ENCODE measurements at regions not wholly inside any gene's neighbourhood (a gene's known extent, or its start where the extent isn't known, plus 50 kb on each side); places are given as distances from the start of the nearest gene placed in this dataset.

GRCh38 chr18:11204020-11204419 is 54.7 kb upstream of the PIEZO2 start:
- no peak overlapping the region for H3K9ac ChIP-seq (ENCODE audit: low read length)
- H3K9me2 ChIP-seq (replicated peaks; ENCODE audit: insufficient read depth, low read length) = no peaks in the 10 kb centered on the region
- no peaks in the 10 kb centered on the region for H3K36me3 ChIP-seq (ENCODE audit: low read length)
- H3K27ac ChIP-seq (ENCODE audit: low read depth, low read length) = no peak overlapping the region
- no peaks in the 10 kb centered on the region for H3F3A ChIP-seq (ENCODE audit: insufficient read depth)
- no peaks in the 10 kb centered on the region for H3K27me3 ChIP-seq (ENCODE audit: low read length)
- TF ChIP-seq CTCF (IDR thresholded peaks at IDR 0.05; ENCODE audit: insufficient read depth, low read length, poor library complexity, severe bottlenecking) = no peak
- no peak for TF ChIP-seq EZH2phosphoT487 (conservative IDR thresholded peaks at IDR 0.05; ENCODE audit: low read length)
- no peaks in the 10 kb centered on the region for H4K20me1 ChIP-seq (ENCODE audit: low read depth, low read length)
- no peak overlapping the region for H3K4me2 ChIP-seq (ENCODE audit: low read depth, low read length, poor library complexity, severe bottlenecking)
- H3K4me3 ChIP-seq (ENCODE audit: insufficient read depth, low read length, poor library complexity, severe bottlenecking) = no peak overlapping the region
- H2AFZ ChIP-seq (ENCODE audit: low read depth, low read length, severe bottlenecking) = no peak overlapping the region
- no peaks in the 10 kb centered on the region for H3K79me2 ChIP-seq (ENCODE audit: insufficient read depth, low read length)
- no peaks in the 10 kb centered on the region for H3K9me3 ChIP-seq (ENCODE audit: insufficient read depth, low read length)

GRCh38 chr18:11199477-11199876 is 50.1 kb upstream of the PIEZO2 start:
- no peak overlapping the region for H2AFZ ChIP-seq (ENCODE audit: low read depth, low read length, severe bottlenecking)
- no peaks in the 10 kb centered on the region for H3K79me2 ChIP-seq (ENCODE audit: insufficient read depth, low read length)
- H3K9me3 ChIP-seq (ENCODE audit: insufficient read depth, low read length) = no peaks in the 10 kb centered on the region
- H4K20me1 ChIP-seq (ENCODE audit: low read depth, low read length) = no peaks in the 10 kb centered on the region
- no peaks in the 10 kb centered on the region for H3F3A ChIP-seq (ENCODE audit: insufficient read depth)
- H3K27ac ChIP-seq (ENCODE audit: low read depth, low read length) = no peak overlapping the region
- H3K4me2 ChIP-seq (ENCODE audit: low read depth, low read length, poor library complexity, severe bottlenecking) = no peak overlapping the region
- no peaks in the 10 kb centered on the region for H3K36me3 ChIP-seq (ENCODE audit: low read length)
- no peaks in the 10 kb centered on the region for H3K27me3 ChIP-seq (ENCODE audit: low read length)
- no peak for TF ChIP-seq CTCF (IDR thresholded peaks at IDR 0.05; ENCODE audit: insufficient read depth, low read length, poor library complexity, severe bottlenecking)
- TF ChIP-seq EZH2phosphoT487 (conservative IDR thresholded peaks at IDR 0.05; ENCODE audit: low read length) = no peak
- no peak overlapping the region for H3K4me3 ChIP-seq (ENCODE audit: insufficient read depth, low read length, poor library complexity, severe bottlenecking)
- H3K9ac ChIP-seq (ENCODE audit: low read length) = no peak overlapping the region
- no peaks in the 10 kb centered on the region for H3K9me2 ChIP-seq (replicated peaks; ENCODE audit: insufficient read depth, low read length)

Measured in SU-DHL-6 (cell line).